GM21390 (cell line): ENCODE measurements at regions not wholly inside any gene's neighbourhood (a gene's known extent, or its start where the extent isn't known, plus 50 kb on each side); places are given as distances from the start of the nearest gene placed in this dataset.
"Not testable (repeated sequence)": the region's sequence is repeated elsewhere in the genome, so short reads cannot be mapped to it uniquely, and the experiment has no call there.

Experiments used
- ATAC-seq: cut with Tn5 transposase; IDR thresholded peaks from one replicate; pipeline ENCODE4 v1.9.1; 2021; ENCODE audit not compliant: unreplicated experiment

GRCh38 chr9:26789959-26790358 is 102.6 kb downstream of the CAAP1 start:
- no peak for ATAC-seq

DNA sequence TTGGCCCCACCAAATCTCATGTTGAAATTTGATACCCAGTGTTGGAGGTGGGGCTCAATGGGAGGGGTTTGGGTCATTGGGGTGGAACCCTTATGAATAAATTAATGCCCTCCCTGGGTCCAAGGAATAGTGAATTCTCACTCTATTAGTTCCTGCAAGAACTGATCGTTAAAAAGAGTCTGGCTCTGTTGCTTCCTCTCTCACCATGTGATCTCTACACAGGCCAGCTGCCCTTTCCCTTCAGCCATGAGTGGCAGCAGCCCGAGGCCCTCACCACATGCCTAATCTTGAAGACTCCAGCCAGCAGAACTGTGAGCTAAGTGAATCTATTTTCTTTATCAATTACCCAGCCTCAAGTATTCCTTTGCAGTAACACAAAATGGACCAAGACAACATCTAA is 106.0 kb downstream of the CAAP1 start:
- no peak for ATAC-seq

DNA sequence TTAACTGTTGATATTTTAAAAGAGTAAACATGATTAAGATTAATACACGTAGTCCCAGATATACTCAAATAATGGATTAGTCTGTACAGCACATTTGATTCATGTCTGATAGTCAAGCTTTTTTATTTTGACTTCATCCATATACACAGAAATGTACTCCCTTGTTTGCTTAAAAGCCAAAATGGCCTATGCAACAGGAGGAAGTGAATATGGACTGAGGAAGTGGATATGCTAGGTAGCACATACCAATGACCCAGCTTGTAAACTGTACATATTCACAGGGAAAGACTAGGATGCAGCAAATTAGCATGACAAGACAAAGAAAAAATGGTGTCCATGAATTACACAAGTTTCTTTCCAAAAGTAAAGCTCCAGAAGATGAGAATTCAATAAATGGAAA is 109.7 kb downstream of the CAAP1 start:
- ATAC-seq: no peak

GRCh38 chr9:26781906-26782305 is 110.7 kb downstream of the CAAP1 start:
- no peak for ATAC-seq

DNA sequence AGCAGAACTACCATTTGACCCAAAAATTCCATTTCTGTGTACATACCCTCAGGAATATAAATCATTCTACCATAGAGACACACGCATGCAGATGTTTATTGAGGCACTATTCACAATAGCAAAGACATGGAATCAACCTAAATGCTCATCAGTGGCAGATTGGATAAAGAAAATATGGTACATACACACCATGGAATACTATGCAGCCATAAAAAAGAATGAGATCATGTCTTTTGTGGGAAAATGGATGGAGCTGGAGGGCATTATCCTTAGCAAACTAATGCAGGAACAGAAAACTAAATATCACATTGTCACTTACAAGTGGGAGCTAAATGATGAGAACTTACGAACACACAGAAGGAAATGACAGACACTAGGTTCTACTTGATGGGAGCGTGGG is 112.3 kb downstream of the CAAP1 start:
- not testable (repeated sequence) for ATAC-seq

- ATAC-seq: no peak
Observed at GRCh38 chr9:26779062-26779461, 113.5 kb downstream of the CAAP1 start.

- no peak for ATAC-seq
Observed at GRCh38 chr9:26775391-26775790, 117.2 kb downstream of the CAAP1 start.

DNA sequence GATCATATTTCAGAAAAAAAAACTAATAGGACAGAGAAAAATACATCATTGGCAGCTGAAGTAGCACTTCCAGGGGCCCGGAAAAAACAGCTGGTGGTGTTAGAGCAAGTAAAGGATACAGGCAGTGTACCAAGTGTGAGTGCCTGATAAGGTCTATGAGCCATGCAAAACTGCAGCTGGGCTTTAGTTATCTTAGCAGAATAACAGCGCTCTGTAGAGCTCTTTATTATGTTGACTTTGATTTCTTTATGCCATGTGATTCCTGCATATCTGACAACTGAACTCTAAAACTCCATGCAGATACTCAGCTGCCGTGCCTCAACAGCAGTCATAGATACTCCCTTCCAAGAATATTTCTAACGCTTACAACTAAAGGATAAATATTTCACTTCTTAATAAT is 119.5 kb downstream of the CAAP1 start:
- ATAC-seq: no peak

- ATAC-seq: no peak
Observed at GRCh38 chr9:26770821-26771220, 121.8 kb downstream of the CAAP1 start.

- no peak for ATAC-seq
Observed at GRCh38 chr9:26768145-26768544, 124.5 kb downstream of the CAAP1 start.

- no peak for ATAC-seq
Observed at GRCh38 chr9:26760675-26761074, 131.9 kb downstream of the CAAP1 start.

DNA sequence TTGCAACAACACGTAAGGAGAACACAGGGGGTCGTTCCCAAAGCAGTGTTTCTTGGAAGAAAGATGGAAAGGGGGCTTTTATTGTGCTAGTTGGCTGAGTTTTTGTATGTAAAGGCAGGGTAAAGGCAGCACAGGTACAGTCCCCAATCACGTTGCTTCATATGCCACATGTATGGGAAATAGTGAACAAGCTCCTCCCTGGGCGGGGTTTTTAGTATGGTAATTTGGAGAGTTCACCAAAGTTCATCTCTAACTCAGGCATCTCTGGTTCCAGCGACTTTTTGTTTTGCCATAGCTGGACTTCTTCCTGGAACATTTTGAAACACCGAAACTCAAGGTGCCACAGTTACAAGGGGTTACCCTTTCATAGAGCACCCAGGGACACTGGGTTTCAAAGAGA is 133.9 kb downstream of the CAAP1 start:
- ATAC-seq: no peak

DNA sequence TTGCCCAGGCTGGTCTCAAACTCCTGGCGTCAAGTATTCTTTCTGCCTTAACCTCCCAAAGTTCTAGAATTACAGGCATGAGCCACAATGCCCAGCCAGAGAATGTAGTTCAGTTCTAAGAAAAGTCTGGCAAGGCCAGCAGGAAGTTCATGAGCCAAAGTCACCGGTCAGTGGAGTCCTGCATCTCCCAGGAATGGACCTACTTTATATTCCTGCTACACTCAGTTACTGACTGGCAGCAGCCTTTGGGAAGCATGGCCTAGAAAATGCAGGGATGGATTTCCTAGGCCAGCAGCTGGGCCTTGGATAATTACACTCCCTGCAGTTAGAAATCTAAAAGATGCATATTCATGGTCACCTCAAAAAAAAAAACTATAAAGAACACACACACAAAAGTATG is 135.7 kb downstream of the CAAP1 start:
- no peak for ATAC-seq

DNA sequence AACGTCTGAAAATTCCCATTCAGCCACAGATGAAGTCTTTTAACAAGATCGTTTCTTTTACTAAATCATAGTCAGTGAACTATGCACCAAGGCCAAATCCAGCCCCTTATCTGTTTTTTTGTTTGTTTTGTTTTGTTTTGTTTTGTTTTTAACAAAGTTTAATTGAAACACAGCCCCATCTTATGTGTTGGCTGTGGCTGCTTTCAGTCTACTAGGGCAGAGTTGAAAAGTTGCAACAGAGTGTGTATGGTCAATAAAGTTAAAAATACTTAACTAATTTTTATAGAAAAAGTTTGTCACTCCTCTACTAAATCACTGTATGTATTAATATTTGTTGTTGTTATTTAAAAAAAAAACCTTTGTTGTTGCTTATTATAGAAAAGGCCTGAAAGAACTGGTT is 137.1 kb downstream of the CAAP1 start:
- no peak for ATAC-seq

DNA sequence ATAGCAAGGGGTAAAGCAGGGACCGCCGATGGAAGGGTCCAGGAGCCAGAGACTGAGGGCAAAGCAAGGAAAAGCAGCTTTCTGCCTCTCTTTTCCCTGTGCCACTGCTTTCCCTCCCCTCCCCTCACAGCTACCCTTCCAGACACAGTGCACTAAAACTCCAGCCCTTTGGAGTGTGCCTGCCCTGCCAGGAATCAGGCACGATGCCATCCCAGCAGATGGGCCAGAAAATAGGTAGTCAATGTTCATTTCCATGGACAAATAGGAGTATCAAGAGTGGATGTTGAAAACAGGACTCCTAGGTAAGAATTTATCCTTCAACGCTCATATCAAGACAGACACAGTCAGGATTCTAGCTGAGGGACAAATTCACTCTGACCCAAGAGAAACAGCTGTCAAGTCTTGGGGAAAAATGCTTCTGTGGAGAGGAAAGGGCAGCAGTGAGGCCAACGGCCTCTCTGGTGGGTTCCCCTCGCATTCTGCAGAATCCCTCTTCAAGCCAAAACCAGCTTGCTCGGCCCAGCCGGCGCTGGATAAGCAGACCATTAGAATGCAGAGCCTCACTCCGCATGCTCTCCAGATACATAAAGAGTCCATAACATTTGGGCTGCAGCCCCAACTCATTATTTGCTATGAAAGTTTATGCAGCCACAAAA is 138.0 kb downstream of the CAAP1 start:
- ATAC-seq: no peak

GRCh38 chr9:26753971-26754370 is 138.6 kb downstream of the CAAP1 start:
- no peak for ATAC-seq

GRCh38 chr9:26750162-26750561 is 142.4 kb downstream of the CAAP1 start:
- no peak for ATAC-seq

DNA sequence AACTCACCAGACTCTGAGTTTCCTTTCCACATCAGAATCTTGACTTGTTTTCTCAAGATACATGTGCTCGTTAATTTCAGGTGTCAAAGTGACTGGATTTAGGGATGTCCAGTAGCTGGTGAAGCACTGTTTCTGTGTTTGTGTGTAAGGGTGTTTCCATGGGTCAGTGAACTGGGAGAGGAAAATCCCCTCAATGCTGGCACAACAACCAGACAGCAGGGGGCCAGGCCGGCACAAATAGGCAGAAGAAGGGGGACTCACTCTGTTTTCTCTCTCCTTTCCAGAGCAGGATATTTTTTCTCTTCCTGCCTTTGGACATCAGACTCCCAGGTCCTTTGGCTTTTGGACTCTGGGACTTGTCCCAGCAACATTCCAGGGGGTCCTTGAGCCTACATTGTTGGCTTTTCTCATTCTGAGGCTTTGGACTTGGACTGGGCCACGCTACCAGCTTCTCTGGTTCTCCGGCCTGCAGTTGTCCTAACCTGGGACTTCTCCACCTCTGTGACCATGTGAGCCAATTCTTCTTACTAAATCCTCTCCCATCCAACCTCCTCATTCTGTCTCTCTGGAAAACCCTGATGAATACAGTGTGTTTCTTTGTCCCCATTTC is 144.0 kb downstream of the CAAP1 start:
- ATAC-seq: no peak

DNA sequence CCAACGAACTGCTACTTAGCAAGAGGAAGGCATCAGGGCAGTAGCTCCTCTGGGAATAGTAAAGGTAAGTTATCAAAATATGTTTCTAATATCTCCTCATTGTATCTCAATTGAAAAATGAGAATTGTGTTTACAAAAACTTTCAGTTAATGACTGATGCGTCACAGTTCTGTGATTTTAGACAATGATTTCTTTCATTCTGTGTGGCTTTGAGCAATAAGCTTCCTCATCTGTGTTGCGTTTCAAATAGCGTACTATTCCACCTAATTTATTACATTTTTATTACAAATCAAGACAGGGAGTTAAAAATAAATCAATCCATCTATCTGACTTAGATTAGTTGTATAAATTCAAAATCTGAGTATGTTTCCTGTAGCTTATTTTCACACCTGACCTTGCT is 145.0 kb downstream of the CAAP1 start:
- no peak for ATAC-seq

GRCh38 chr9:26746357-26747072 is 146.1 kb downstream of the CAAP1 start:
- ATAC-seq: peak; percentile 88

DNA sequence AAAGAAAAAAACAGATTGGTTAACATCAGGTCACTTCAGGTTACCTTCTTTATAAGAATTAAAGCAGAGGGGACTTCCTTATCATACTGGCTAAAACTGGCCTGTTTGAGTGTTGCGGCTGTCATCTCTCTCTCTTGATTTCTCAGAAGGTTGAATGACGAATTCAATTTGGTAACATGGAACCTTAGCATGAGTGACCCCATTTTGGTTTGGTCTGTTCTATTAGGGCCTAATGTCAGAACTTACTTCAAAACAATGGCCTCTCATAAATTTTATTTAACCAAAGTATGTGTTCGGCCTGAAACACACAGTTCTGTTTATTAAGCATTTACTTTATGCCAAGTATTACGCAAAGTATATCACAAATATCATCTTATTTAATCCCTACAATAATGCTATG is 147.5 kb downstream of the CAAP1 start:
- ATAC-seq: no peak

DNA sequence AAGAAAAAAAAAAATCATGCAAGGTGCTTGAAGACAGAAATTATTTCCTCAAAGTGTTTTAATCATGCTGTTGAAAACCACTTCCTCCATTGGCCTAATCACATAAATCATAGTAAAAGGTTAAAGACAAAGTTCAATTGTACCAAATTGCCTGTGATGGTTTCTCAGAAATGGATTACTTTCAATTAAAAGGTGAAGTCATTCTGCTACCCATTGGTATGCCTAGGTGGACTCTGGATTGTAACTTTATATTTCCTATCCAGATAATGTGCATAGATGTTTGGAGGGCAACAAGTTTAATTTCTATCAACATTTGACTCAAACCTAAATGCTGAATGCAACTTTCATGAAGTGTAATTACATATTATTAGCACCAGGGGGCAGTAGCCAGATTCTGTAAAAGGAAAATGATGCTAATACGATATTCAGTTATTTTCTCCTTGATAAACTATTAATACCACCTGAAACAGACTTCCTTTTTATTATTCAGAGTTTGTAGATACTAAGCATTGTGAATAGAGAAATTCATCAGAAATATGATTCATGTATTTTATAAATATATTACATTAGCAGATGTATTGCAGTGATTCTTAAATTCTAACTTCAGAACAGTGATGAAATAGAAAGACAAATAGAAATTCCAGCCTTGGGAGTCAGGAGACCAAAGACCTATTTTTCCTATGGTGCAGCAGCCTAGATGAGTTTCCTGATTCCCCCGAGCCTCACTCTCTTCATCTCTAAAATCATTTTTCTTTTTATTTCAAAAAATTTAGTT is 148.2 kb downstream of the CAAP1 start:
- ATAC-seq: no peak
